GM21515 (cell line): ENCODE measurements at regions not wholly inside any gene's neighbourhood (a gene's known extent, or its start where the extent isn't known, plus 50 kb on each side); places are given as distances from the start of the nearest gene placed in this dataset.
"Not testable (repeated sequence)": the region's sequence is repeated elsewhere in the genome, so short reads cannot be mapped to it uniquely, and the experiment has no call there.

Experiments used
- ATAC-seq: cut with Tn5 transposase; IDR thresholded peaks from one replicate; pipeline ENCODE4 v1.9.1; 2021; ENCODE audit not compliant: unreplicated experiment

GRCh38 chr9:78663369-78663768 lies 366.4 kb downstream of the PSAT1 start:
- no peak for ATAC-seq

GRCh38 chr9:78664370-78664769 lies 367.4 kb downstream of the PSAT1 start:
- no peak for ATAC-seq

DNA sequence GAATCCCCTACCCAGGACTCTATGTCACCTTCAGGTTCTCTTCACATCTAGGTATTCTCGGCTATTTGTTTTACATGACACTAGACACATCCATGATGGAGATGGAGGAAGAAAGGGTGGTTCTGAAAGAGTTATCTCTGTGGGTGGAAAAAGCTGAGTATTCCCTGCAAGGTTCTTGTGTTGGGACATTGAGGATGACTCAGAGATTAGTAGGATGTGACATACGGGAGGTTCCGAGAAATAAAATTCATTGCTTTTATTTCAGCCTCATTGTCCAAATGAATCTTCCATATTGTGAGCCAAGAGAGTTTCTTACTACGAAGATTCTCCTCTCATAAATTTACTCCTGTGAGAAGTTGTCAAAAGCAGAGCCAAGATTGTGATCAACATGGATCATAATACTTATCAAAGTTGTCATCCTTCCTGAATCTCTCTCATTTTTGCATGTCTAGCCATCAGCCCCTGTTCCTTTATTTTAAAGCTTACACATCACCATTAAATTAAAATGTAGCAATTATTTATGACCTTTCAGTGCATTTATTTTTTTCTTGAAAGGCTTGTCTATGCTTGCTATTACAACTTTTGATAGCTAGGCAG lies 370.0 kb downstream of the PSAT1 start:
- ATAC-seq: no peak

- ATAC-seq: no peak
These were observed 371.4 kb downstream of the PSAT1 start for GRCh38 chr9:78668148-78668832.

DNA sequence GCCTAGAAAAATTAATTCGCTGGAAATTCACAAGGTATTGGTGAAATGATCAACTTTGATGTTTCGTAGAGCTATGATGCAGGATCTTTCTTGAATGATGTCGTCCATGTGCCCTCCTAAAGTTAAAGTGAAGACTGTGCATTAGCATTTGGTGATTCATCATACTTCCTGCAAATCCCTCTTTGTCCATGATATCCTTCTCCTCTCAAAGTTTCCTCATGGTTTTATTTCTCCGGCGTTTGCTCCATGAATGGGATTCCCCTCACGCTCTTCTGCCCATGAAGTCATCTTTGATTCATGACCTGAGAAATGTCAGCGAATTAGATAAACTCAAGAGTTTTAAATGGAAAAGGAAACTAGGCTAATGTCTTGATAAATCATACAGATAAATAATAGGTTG lies 372.7 kb downstream of the PSAT1 start:
- ATAC-seq: no peak

GRCh38 chr9:78671785-78672184 lies 374.9 kb downstream of the PSAT1 start:
- ATAC-seq: no peak

GRCh38 chr9:78674874-78675273 lies 377.9 kb downstream of the PSAT1 start:
- ATAC-seq: no peak

DNA sequence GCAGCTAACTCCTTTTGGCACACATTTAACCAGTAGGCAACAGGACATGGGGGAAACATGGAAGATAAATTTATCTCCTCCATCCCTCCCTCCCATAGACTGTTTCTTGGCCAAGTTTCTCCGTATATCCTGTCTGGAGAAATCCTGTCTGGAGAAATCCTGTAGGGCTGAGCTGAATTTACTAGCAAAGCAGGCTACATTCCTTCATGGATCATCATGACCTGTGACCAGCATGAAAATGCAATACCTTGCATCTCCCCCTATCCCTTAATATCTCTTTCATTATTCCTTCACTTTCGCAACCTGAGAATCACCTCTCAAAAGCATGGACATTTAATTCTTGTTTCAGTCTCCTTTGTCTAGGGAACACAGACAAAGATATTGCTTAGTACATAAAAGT lies 379.1 kb downstream of the PSAT1 start:
- ATAC-seq: no peak

- ATAC-seq: no peak
These were observed 379.7 kb downstream of the PSAT1 start for GRCh38 chr9:78676623-78677022.

GRCh38 chr9:78677326-78677725 lies 380.4 kb downstream of the PSAT1 start:
- no peak for ATAC-seq

DNA sequence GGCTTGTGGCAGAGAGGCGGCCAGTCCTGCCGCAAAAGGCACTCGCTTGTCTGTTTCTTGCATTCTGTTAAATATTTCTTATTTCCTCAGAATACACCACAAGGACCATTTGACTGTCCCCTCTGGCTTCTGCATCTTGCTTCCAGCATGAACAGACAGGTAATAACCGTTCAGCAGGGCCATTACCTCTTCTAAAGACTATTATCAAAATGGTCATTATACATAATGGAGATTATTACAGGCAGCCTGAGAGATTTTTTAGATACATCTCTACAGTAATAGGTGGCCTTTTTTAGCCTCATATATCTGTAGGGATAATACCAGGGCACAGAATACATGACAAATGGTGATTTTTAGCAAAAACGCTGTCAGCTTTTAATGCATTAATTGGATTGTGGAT lies 382.0 kb downstream of the PSAT1 start:
- ATAC-seq: no peak

- ATAC-seq: no peak
These were observed 383.3 kb downstream of the PSAT1 start for GRCh38 chr9:78680196-78680595.

GRCh38 chr9:78682216-78682615 lies 385.3 kb downstream of the PSAT1 start:
- ATAC-seq: no peak

- ATAC-seq: no peak
These were observed 388.5 kb downstream of the PSAT1 start for GRCh38 chr9:78685471-78685870.

DNA sequence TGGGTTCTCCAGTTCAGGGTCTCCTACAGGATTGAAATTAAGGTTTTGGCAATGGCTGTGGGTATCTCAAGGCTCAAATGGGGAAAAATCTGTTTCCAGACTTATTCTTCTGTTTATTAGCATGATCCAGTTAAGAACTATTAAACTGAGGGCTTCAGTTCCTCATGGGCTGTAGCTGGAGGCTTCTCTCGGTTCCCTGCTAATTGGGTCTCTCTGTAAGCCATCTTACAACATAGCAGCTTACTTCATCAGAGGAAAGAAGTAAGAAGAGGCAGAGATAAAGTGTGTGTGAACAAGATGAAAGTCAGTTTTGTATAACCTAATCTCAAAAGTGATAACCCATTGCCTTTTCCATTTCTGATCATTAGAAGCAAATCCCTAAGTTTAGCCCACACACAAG lies 391.9 kb downstream of the PSAT1 start:
- ATAC-seq: no peak

DNA sequence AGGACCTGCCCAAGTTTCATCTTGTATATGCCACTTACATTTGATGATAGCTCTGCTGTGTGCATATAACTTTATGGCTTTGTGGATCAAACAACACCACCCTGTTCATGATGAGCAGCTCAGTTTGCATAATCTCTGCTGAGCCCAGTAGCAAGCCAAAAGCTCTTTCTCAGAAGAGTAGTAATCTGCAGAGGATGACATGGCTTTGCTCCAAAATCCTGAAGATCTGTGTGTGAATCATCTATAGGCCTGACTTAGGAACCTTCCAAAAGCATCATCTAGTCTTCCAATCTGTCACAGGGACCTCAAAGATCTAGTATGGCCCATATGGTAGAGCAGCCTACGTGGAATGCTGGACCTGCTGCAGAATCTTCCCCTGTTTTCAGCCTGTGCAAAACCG lies 394.6 kb downstream of the PSAT1 start:
- no peak for ATAC-seq

- ATAC-seq: no peak
These were observed 395.9 kb downstream of the PSAT1 start for GRCh38 chr9:78692871-78693270.

GRCh38 chr9:78694974-78695373 lies 398.0 kb downstream of the PSAT1 start:
- no peak for ATAC-seq

GRCh38 chr9:78695519-78695918 lies 398.6 kb downstream of the PSAT1 start:
- ATAC-seq: no peak

DNA sequence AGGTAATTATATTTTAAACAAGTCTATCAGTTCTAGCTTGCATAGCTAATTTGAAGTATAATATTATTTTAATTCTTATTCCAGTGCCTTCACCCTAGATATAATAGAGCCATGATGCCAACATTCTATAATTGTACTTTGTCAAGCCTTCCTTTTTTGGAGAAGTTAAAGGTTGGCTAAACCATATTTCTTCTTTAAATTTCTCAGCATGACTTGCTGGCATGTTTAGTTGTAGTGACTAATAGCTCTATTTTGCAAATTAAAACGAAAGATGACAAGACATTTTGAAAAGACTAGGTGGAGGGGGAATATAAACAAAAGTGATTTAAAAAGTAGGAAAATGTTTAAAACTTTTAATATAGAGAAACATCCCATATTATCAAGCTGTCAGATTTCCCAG lies 400.7 kb downstream of the PSAT1 start:
- no peak for ATAC-seq

GRCh38 chr9:78698371-78698770 lies 401.4 kb downstream of the PSAT1 start:
- ATAC-seq: no peak

DNA sequence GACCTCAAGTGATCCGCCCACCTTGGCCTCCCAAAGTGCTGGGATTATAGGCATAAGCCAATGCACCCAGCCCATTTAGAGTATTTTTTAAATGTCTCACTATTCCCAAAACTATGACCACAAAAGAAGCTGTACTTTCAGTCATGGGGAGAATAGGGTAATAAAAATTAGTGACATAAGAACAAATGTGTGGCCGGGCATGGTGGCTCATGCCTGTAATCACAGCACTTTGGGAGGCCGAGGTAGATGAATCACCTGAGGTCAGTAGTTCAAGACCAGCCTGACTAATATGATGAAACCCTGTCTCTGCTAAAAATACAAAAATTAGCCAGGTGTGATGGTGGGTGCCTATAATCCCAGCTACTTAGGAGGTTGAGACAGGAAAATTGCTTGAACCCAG lies 402.3 kb downstream of the PSAT1 start:
- ATAC-seq: not testable (repeated sequence)

DNA sequence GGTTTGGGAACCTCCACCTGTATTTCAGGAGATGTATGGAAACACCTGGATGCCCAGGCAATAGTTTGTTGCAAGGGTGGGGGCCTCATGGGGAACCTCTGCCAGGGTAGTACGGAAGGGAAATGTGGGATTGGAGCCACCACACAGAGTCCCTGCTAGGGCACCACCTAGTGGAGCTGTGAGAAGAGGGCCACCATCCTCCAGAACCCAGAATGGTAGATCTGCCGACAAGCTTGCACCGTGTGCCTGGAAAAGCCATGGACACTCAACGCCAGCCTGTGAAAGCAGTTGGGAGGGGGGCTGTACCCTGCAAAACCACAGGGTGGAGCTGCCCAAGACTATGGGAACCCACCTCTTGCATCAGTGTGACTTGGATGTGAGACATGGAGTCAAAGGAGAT lies 407.2 kb downstream of the PSAT1 start:
- ATAC-seq: not testable (repeated sequence)
